ENCODE measurements at regions not wholly inside any gene's neighbourhood (a gene's known extent, or its start where the extent isn't known, plus 50 kb on each side); places are given as distances from the start of the nearest gene placed in this dataset.

- intact Hi-C loops (cut with DNase I) = no loop called here
- Histone ChIP-seq H3K4me3 (no peak overlapping the region), H3K27me3 (replicated peaks; ENCODE audit: insufficient read depth) (no peaks in the 10 kb centered on the region), H3K4me1 (replicated peaks) (no peaks in the 10 kb centered on the region), H3K36me3 (no peaks in the 10 kb centered on the region), H3K9me3 (no peaks in the 10 kb centered on the region), H3K27ac (no peak overlapping the region)
- TF ChIP-seq POLR2AphosphoS5 (IDR thresholded peaks at IDR 0.05) (no peak), CTCF (IDR thresholded peaks at IDR 0.05) (no peak), POLR2A (IDR thresholded peaks at IDR 0.05) (no peak)
- 58% methylated on average over 5 of the region's 5 CpGs for WGBS
- DNase-seq (ENCODE audit: low spot score) = no peak
Observed at GRCh38 chr9:116008278-116008677, 145.3 kb upstream of the PAPPA start.

DNA sequence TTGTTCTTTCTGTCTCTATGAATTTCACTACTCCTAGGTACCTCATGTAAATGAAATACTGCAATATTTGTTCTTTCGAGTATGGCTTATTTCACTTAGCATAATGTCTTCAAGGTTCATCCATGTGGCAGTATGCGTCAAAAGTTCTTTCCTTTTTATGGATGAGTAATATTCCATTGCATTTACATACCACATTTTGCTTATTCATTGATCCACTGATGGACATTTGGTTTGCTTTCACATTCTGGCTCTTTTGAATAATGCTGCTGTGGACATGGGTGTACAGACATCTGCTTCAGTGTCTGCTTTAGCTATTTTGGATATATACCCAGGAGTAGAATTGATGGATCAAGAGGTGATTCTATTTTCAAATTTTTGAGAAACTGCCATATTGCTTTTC is 144.2 kb upstream of the PAPPA start:
- intact Hi-C loops (cut with DNase I) = no loop called here
- no peak overlapping the region for H3K4me3 ChIP-seq
- WGBS = 97% methylated on average over 2 of the region's 2 CpGs
- H3K27ac ChIP-seq = no peak overlapping the region
- no peaks in the 10 kb centered on the region for H3K4me1 ChIP-seq (replicated peaks)
- no peaks in the 10 kb centered on the region for H3K27me3 ChIP-seq (replicated peaks; ENCODE audit: insufficient read depth)
- H3K36me3 ChIP-seq = no peaks in the 10 kb centered on the region
- no peaks in the 10 kb centered on the region for H3K9me3 ChIP-seq
- TF ChIP-seq POLR2AphosphoS5 (IDR thresholded peaks at IDR 0.05) (no peak), POLR2A (IDR thresholded peaks at IDR 0.05) (no peak), CTCF (IDR thresholded peaks at IDR 0.05) (no peak)
- DNase-seq (ENCODE audit: low spot score) = no peak

GRCh38 chr9:116015855-116016254 is 137.7 kb upstream of the PAPPA start:
- no peaks in the 10 kb centered on the region for H3K27me3 ChIP-seq (replicated peaks; ENCODE audit: insufficient read depth)
- DNase-seq (ENCODE audit: low spot score) = no peak
- intact Hi-C loops (cut with DNase I) = no loop called here
- no peaks in the 10 kb centered on the region for H3K4me1 ChIP-seq (replicated peaks)
- no peak for TF ChIP-seq POLR2AphosphoS5 (IDR thresholded peaks at IDR 0.05)
- TF ChIP-seq POLR2A (IDR thresholded peaks at IDR 0.05) = no peak
- no peak for TF ChIP-seq CTCF (IDR thresholded peaks at IDR 0.05)
- no peak overlapping the region for H3K27ac ChIP-seq
- H3K4me3 ChIP-seq = no peak overlapping the region
- H3K36me3 ChIP-seq = no peaks in the 10 kb centered on the region
- H3K9me3 ChIP-seq = no peaks in the 10 kb centered on the region

DNA sequence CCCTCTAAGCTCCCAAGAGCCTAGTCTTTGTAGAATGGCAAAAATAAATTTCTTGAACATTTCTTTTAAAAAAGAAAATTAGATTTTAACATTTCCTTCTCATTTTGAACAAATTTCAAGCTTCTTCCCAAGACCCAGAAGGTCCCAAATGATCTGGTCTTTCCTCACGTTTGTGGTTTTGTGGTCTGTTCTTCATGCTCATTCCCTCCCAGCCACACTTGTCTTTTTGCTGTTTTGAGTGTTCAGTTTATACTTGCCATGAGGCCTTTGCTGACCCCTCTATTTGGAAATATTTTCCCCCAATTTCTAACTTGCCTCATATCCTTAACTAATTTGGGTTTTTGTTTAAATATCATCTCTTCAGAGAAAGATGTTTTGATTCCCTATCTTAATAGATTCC is 133.4 kb upstream of the PAPPA start:
- intact Hi-C loops (cut with DNase I) = no loop called here
- no peaks in the 10 kb centered on the region for H3K36me3 ChIP-seq
- H3K9me3 ChIP-seq = no peaks in the 10 kb centered on the region
- no peak overlapping the region for H3K27ac ChIP-seq
- H3K27me3 ChIP-seq (replicated peaks; ENCODE audit: insufficient read depth) = no peaks in the 10 kb centered on the region
- H3K4me3 ChIP-seq = no peak overlapping the region
- H3K4me1 ChIP-seq (replicated peaks) = no peaks in the 10 kb centered on the region
- 84% methylated on average over 1 of the region's 1 CpG for WGBS
- no peak for TF ChIP-seq POLR2A (IDR thresholded peaks at IDR 0.05)
- no peak for TF ChIP-seq CTCF (IDR thresholded peaks at IDR 0.05)
- no peak for TF ChIP-seq POLR2AphosphoS5 (IDR thresholded peaks at IDR 0.05)
- DNase-seq (ENCODE audit: low spot score) = no peak

GRCh38 chr9:116020801-116021200 is 132.8 kb upstream of the PAPPA start:
- H3K4me3 ChIP-seq = no peak overlapping the region
- no peaks in the 10 kb centered on the region for H3K27me3 ChIP-seq (replicated peaks; ENCODE audit: insufficient read depth)
- no peaks in the 10 kb centered on the region for H3K4me1 ChIP-seq (replicated peaks)
- no peaks in the 10 kb centered on the region for H3K36me3 ChIP-seq
- intact Hi-C loops (cut with DNase I) = no loop called here
- no peak for DNase-seq (ENCODE audit: low spot score)
- no peak for TF ChIP-seq CTCF (IDR thresholded peaks at IDR 0.05)
- TF ChIP-seq POLR2AphosphoS5 (IDR thresholded peaks at IDR 0.05) = no peak
- TF ChIP-seq POLR2A (IDR thresholded peaks at IDR 0.05) = no peak
- H3K27ac ChIP-seq = no peak overlapping the region
- no peaks in the 10 kb centered on the region for H3K9me3 ChIP-seq

Measured in prostate gland (tissue), 2 donors.